ENCODE measurements at regions not wholly inside any gene's neighbourhood (a gene's known extent, or its start where the extent isn't known, plus 50 kb on each side); places are given as distances from the start of the nearest gene placed in this dataset.

GRCh38 chr15:96542130-96542770, 211.8 kb downstream of the NR2F2 start:
- WGBS, 4 donors, result 87 to 95% (median 92%) methylated on average over 4 of the region's 4 CpGs
- TF ChIP-seq POLR2A (IDR thresholded peaks at IDR 0.05), result no peak
- TF ChIP-seq CTCF (IDR thresholded peaks at IDR 0.05), result no peak
- no peaks in the 10 kb centered on the region for H3K27me3 ChIP-seq
- no peaks in the 10 kb centered on the region for H3K9me3 ChIP-seq (replicated peaks in 1 of 3)
- H3K4me1 ChIP-seq (replicated peaks in 1 of 2), result no peaks in the 10 kb centered on the region
- intact Hi-C loops (cut with DNase I), result no loop called here
- DNase-seq, result no peak
- no peak overlapping the region for H3K27ac ChIP-seq
- H3K4me3 ChIP-seq, result no peak overlapping the region
- H3K36me3 ChIP-seq (replicated peaks in 1 of 2), result no peaks in the 10 kb centered on the region

GRCh38 chr15:96544162-96544756, 213.8 kb downstream of the NR2F2 start:
- Histone ChIP-seq H3K9me3 (replicated peaks in 1 of 3) (no peaks in the 10 kb centered on the region), H3K36me3 (replicated peaks in 1 of 2) (no peaks in the 10 kb centered on the region), H3K27me3 (no peaks in the 10 kb centered on the region), H3K4me1 (replicated peaks in 1 of 2) (no peaks in the 10 kb centered on the region), H3K27ac (no peak overlapping the region), H3K4me3 (no peak overlapping the region)
- 69 to 81% (median 74%) methylated on average over 5 of the region's 5 CpGs for WGBS, 4 donors
- no peak for DNase-seq
- intact Hi-C loops (cut with DNase I), result no loop called here
- no peak for TF ChIP-seq CTCF (IDR thresholded peaks at IDR 0.05)
- no peak for TF ChIP-seq POLR2A (IDR thresholded peaks at IDR 0.05)

- no peaks in the 10 kb centered on the region for H3K4me1 ChIP-seq (replicated peaks in 1 of 2)
- 88 to 95% (median 91%) methylated on average over 1 of the region's 1 CpG for whole genome bisulfite sequencing, 4 donors
- intact Hi-C loops (cut with DNase I), result no loop called here
- no peak for DNase-seq
- H3K4me3 ChIP-seq, result no peak overlapping the region
- H3K27me3 ChIP-seq, result no peaks in the 10 kb centered on the region
- H3K36me3 ChIP-seq (replicated peaks in 1 of 2), result no peaks in the 10 kb centered on the region
- no peaks in the 10 kb centered on the region for H3K9me3 ChIP-seq (replicated peaks in 1 of 3)
- H3K27ac ChIP-seq, result no peak overlapping the region
- TF ChIP-seq POLR2A (IDR thresholded peaks at IDR 0.05) (no peak), CTCF (IDR thresholded peaks at IDR 0.05) (no peak)
Measured at GRCh38 chr15:96549136-96549535, 218.6 kb downstream of the NR2F2 start.

GRCh38 chr15:96551196-96551595, 220.7 kb downstream of the NR2F2 start:
- no peak for DNase-seq
- Histone ChIP-seq H3K27ac (no peak overlapping the region), H3K27me3 (no peaks in the 10 kb centered on the region), H3K36me3 (replicated peaks in 1 of 2) (no peaks in the 10 kb centered on the region), H3K9me3 (replicated peaks in 1 of 3) (no peaks in the 10 kb centered on the region), H3K4me3 (no peak overlapping the region), H3K4me1 (replicated peaks in 1 of 2) (no peaks in the 10 kb centered on the region)
- 72 to 83% (median 79%) methylated on average over 4 of the region's 4 CpGs for WGBS, 4 donors
- TF ChIP-seq CTCF (IDR thresholded peaks at IDR 0.05) (no peak), POLR2A (IDR thresholded peaks at IDR 0.05) (no peak)
- intact Hi-C loops (cut with DNase I), result no loop called here
